SK-N-SH treated with all-trans-retinoic acid at 6 μM for 48 hours (cell line): ENCODE measurements at regions not wholly inside any gene's neighbourhood (a gene's known extent, or its start where the extent isn't known, plus 50 kb on each side); places are given as distances from the start of the nearest gene placed in this dataset.

Experiments
- ATAC-seq: fragments of 200-7000 bp; cut with Tn5 transposase; 3 replicates; pipeline ENCODE4 v1.9.1; 2020; ENCODE audit warnings: mild to moderate bottlenecking, moderate library complexity
- CSDC2 ChIP-seq: fragments of 250-450 bp; sonication (Bioruptor Pico); IDR thresholded peaks from 2 replicates; pipeline ENCODE4 v1.5.0; 2020; ENCODE audit warnings: mild to moderate bottlenecking, moderate library complexity
- ESRRG ChIP-seq: fragments of 250-450 bp; sonication (Bioruptor Pico); IDR thresholded peaks from 2 replicates; pipeline ENCODE4 v1.6.1; 2021; ENCODE audit warnings: mild to moderate bottlenecking
- GLIS3 ChIP-seq: fragments of 250-450 bp; sonication (Bioruptor Pico); IDR thresholded peaks from 2 replicates; pipeline ENCODE4 v1.5.0; 2020; ENCODE audit warnings: mild to moderate bottlenecking, moderate library complexity
- ISL1 ChIP-seq: fragments of 250-450 bp; sonication (Bioruptor Pico); IDR thresholded peaks from 2 replicates; pipeline ENCODE4 v2.1.2; 2022; ENCODE audit warnings: mild to moderate bottlenecking, moderate library complexity
- OSR1 ChIP-seq: fragments of 250-450 bp; sonication (Bioruptor Pico); IDR thresholded peaks from 2 replicates; pipeline ENCODE4 v1.8.0; 2022; ENCODE audit warnings: moderate library complexity, mild to moderate bottlenecking, inconsistent platforms
- PATZ1 ChIP-seq: fragments of 250-450 bp; sonication (Bioruptor Pico); IDR thresholded peaks from 2 replicates; pipeline ENCODE4 v1.8.0; 2020; ENCODE audit warnings: mild to moderate bottlenecking, moderate library complexity, borderline replicate concordance
- PPARA ChIP-seq: fragments of 250-450 bp; sonication (Bioruptor Pico); IDR thresholded peaks from 2 replicates; pipeline ENCODE4 v1.5.0; 2020; ENCODE audit warnings: mild to moderate bottlenecking, borderline replicate concordance
- RARB ChIP-seq: fragments of 250-450 bp; sonication (Bioruptor Pico); IDR thresholded peaks from 2 replicates; pipeline ENCODE4 v1.8.0; 2021; ENCODE audit warnings: mild to moderate bottlenecking, moderate library complexity
- SNAI2 ChIP-seq: fragments of 250-450 bp; sonication (Bioruptor Pico); IDR thresholded peaks from 2 replicates; pipeline ENCODE4 v1.5.0; 2020; ENCODE audit warnings: mild to moderate bottlenecking, moderate library complexity
- TCF4 ChIP-seq: fragments of 250-450 bp; sonication (Bioruptor Pico); IDR thresholded peaks from 2 replicates; pipeline ENCODE4 v1.8.0; 2021; ENCODE audit warnings: mild to moderate bottlenecking, moderate library complexity, borderline replicate concordance
- TOX ChIP-seq: fragments of 250-450 bp; sonication (Bioruptor Pico); IDR thresholded peaks from 2 replicates; pipeline ENCODE4 v1.8.0; 2021; ENCODE audit warnings: mild to moderate bottlenecking, moderate library complexity, borderline replicate concordance
- ZC3H10 ChIP-seq: fragments of 250-450 bp; sonication (Bioruptor Pico); IDR thresholded peaks from 2 replicates; pipeline ENCODE4 v1.5.1; 2021; ENCODE audit warnings: mild to moderate bottlenecking, moderate library complexity
- ZFP3 ChIP-seq: fragments of 250-450 bp; sonication (Bioruptor Pico); IDR thresholded peaks from 2 replicates; pipeline ENCODE4 v1.5.0; 2020; ENCODE audit warnings: mild to moderate bottlenecking, moderate library complexity
- ZFP30 ChIP-seq: fragments of 450-650 bp; formaldehyde crosslinking; IDR thresholded peaks from 2 replicates; pipeline ENCODE4 v1.5.0; 2022; ENCODE audit warnings: mild to moderate bottlenecking, moderate library complexity
- ZNF70 ChIP-seq: fragments of 450-650 bp; formaldehyde crosslinking; IDR thresholded peaks from 2 replicates; pipeline ENCODE4 v1.5.0; 2020; ENCODE audit warnings: mild to moderate bottlenecking, moderate library complexity
- TF ChIP-seq, protein P1 (sequence below): fragments of 250-450 bp; sonication (Bioruptor Pico); IDR thresholded peaks from 2 replicates; pipeline ENCODE4 v1.5.1; 2020; ENCODE audit warnings: low read depth, mild to moderate bottlenecking, moderate library complexity
- TF ChIP-seq, protein P2 (sequence below): fragments of 250-450 bp; sonication (Bioruptor Pico); IDR thresholded peaks from 2 replicates; pipeline ENCODE4 v1.5.0; 2020; ENCODE audit warnings: mild to moderate bottlenecking, moderate library complexity

DNA sequence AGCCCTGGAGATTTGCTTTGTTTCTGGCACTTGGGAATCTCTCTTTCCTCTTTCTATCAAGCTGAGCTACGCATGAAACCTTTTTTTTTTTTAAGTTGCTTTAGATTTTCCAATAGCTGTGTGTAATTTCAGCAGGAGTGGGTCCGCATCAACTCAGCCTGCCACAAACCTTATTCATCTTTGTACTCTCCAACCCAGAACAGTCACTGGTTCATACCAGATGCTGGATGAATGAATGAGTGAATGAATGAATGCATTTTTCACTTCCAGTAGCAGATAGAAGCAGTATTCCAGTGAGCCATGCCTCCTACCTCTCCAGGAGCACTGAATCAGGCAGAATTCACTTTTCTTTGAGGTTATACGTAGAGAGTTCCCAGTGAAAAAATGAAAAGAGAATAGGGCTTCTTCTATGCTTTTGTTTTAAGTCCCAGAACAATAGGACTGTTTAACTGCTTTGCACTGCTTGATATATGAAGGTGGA is 221.1 kb downstream of the TM9SF2 start:
- no peak for TF ChIP-seq ESRRG (CRISPR knock-in tag)
- TF ChIP-seq PPARA (CRISPR knock-in tag): no peak
- TF ChIP-seq, protein P1, sequence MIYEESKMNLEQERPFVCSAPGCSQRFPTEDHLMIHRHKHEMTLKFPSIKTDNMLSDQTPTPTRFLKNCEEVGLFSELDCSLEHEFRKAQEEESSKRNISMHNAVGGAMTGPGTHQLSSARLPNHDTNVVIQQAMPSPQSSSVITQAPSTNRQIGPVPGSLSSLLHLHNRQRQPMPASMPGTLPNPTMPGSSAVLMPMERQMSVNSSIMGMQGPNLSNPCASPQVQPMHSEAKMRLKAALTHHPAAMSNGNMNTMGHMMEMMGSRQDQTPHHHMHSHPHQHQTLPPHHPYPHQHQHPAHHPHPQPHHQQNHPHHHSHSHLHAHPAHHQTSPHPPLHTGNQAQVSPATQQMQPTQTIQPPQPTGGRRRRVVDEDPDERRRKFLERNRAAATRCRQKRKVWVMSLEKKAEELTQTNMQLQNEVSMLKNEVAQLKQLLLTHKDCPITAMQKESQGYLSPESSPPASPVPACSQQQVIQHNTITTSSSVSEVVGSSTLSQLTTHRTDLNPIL: no peak
- TF ChIP-seq ISL1 (CRISPR knock-in tag): no peak
- TF ChIP-seq ZNF70 (CRISPR knock-in tag): no peak
- TF ChIP-seq CSDC2 (CRISPR knock-in tag): no peak
- no peak for TF ChIP-seq ZFP3 (CRISPR knock-in tag)
- no peak for ATAC-seq

GRCh38 chr13:99721606-99722337 is 220.5 kb downstream of the TM9SF2 start:
- no peak for TF ChIP-seq TOX
- TF ChIP-seq, protein P1: no peak
- TF ChIP-seq RARB (CRISPR knock-in tag): no peak
- no peak for TF ChIP-seq OSR1
- TF ChIP-seq, protein P2, sequence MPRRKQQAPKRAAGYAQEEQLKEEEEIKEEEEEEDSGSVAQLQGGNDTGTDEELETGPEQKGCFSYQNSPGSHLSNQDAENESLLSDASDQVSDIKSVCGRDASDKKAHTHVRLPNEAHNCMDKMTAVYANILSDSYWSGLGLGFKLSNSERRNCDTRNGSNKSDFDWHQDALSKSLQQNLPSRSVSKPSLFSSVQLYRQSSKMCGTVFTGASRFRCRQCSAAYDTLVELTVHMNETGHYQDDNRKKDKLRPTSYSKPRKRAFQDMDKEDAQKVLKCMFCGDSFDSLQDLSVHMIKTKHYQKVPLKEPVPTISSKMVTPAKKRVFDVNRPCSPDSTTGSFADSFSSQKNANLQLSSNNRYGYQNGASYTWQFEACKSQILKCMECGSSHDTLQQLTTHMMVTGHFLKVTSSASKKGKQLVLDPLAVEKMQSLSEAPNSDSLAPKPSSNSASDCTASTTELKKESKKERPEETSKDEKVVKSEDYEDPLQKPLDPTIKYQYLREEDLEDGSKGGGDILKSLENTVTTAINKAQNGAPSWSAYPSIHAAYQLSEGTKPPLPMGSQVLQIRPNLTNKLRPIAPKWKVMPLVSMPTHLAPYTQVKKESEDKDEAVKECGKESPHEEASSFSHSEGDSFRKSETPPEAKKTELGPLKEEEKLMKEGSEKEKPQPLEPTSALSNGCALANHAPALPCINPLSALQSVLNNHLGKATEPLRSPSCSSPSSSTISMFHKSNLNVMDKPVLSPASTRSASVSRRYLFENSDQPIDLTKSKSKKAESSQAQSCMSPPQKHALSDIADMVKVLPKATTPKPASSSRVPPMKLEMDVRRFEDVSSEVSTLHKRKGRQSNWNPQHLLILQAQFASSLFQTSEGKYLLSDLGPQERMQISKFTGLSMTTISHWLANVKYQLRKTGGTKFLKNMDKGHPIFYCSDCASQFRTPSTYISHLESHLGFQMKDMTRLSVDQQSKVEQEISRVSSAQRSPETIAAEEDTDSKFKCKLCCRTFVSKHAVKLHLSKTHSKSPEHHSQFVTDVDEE (CRISPR knock-in tag): no peak
- TF ChIP-seq PPARA (CRISPR knock-in tag): no peak
- no peak for TF ChIP-seq ZFP30 (CRISPR knock-in tag)
- no peak for ATAC-seq

DNA sequence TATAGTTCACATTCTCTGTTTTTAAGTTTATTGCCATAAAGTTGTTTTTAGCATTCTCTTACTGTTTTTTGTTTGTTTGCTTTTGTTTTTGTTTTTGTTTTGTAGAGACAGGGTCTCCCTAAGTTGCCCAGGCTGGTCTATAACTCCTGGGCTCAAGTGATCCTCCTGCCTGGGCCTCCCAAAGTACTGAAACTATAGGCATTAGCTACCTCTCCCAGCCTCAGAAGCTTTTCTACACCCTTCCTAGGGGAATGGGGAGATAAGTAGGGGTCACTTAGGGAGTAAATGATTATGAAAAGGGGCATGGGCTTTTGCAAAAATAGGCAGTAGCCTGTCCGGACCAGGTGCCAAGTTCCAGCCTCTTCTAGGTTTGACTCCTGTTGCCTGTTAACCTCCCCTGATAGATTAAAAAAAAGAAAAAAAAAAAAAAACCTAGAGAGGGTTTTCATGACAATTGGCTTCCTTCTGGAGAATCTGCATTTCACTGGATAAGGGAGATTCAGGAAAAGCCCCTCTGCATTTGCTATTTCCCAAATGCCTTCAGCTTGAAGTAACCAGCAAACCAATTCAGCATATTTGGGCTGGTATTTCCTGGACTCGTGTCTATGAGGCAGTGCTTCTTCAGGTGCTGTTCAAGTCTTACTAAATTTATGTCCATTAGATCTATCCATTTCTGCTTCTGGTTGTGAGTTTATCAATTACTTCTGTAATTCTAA is 216.8 kb downstream of the TM9SF2 start:
- no peak for TF ChIP-seq GLIS3 (CRISPR knock-in tag)
- no peak for TF ChIP-seq RARB (CRISPR knock-in tag)
- no peak for TF ChIP-seq PPARA (CRISPR knock-in tag)
- TF ChIP-seq OSR1: no peak
- no peak for TF ChIP-seq TOX
- no peak for TF ChIP-seq ESRRG (CRISPR knock-in tag)
- no peak for TF ChIP-seq SNAI2 (CRISPR knock-in tag)
- TF ChIP-seq ZFP3 (CRISPR knock-in tag): no peak
- TF ChIP-seq TCF4: no peak
- no peak for TF ChIP-seq ZC3H10 (CRISPR knock-in tag)
- ATAC-seq: no peak

DNA sequence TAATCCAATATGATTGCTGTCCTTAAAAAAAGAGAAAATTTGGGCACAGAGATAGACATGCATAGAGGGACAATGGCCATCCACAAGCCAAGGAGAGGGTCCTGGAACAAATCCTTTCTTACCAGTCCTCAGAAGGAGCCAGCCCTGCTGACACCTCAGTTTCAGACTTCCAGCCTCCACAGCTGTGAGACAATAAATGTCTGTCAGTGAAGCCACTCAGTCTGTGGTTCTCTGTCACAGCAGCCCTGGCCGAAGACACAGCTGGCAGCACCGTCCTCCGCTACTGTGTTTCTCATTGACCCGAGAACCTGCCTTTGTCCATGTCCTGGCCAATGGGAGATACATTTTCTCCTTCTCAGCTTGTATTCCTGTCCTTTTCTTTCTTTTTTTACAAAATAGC is 207.9 kb downstream of the TM9SF2 start:
- TF ChIP-seq ISL1 (CRISPR knock-in tag): no peak
- TF ChIP-seq OSR1: no peak
- TF ChIP-seq GLIS3 (CRISPR knock-in tag): no peak
- TF ChIP-seq ZC3H10 (CRISPR knock-in tag): no peak
- TF ChIP-seq, protein P2 (CRISPR knock-in tag): no peak
- TF ChIP-seq, protein P1: no peak
- no peak for TF ChIP-seq ZNF70 (CRISPR knock-in tag)
- TF ChIP-seq PATZ1: no peak
- no peak for TF ChIP-seq ESRRG (CRISPR knock-in tag)
- TF ChIP-seq, all 23 proteins: peak for 0
- no peak for ATAC-seq
